ENCODE measurements at regions not wholly inside any gene's neighbourhood (a gene's known extent, or its start where the extent isn't known, plus 50 kb on each side); places are given as distances from the start of the nearest gene placed in this dataset.
A peak's percentile ranks its signal among the peaks of the same experiment; 100 is the strongest.

DNA sequence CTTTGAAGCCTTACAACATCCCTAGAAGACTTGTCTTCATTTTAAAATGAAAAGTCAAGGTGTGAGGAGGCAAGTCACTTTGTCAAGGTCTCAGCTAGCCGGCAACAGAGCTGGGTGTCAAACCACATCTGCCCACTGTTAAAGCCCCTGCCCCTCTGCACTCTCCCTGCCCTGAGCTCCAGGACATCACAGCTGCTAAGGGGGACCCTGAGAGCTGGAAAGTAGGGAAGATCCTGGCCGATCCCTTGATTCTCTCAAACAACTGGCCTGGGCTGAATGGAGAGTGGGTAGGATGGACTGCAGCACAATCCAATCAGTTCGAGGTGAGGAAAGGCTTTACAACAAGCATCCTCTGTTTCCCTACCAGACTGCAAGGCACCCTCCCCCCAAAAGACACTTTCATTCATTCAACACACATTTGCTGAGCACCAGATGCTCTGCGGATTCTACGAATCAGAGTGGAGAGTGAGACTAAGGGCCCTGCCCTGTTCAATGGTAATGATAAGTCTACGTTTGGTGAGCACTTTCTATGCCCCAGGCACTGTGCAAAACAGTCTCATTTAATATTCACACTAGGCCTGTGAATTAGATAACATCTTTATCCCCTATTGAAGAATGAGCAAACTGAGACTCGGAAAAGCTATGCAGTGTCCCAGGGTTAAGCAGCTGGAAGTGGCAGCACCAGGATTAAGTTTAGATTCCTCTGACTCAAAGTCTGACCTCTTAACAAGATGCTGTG is 148.1 kb downstream of the HERPUD2 start:
- no peak overlapping the region for H3K27ac ChIP-seq (ENCODE audit: poor library complexity, severe bottlenecking)
- TF ChIP-seq, protein P1, sequence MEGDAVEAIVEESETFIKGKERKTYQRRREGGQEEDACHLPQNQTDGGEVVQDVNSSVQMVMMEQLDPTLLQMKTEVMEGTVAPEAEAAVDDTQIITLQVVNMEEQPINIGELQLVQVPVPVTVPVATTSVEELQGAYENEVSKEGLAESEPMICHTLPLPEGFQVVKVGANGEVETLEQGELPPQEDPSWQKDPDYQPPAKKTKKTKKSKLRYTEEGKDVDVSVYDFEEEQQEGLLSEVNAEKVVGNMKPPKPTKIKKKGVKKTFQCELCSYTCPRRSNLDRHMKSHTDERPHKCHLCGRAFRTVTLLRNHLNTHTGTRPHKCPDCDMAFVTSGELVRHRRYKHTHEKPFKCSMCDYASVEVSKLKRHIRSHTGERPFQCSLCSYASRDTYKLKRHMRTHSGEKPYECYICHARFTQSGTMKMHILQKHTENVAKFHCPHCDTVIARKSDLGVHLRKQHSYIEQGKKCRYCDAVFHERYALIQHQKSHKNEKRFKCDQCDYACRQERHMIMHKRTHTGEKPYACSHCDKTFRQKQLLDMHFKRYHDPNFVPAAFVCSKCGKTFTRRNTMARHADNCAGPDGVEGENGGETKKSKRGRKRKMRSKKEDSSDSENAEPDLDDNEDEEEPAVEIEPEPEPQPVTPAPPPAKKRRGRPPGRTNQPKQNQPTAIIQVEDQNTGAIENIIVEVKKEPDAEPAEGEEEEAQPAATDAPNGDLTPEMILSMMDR (IDR thresholded peaks at IDR 0.05; ENCODE audit: poor library complexity, severe bottlenecking): no peak
- H3K36me3 ChIP-seq (ENCODE audit: low read depth): no peaks in the 10 kb centered on the region
- DNase-seq (ENCODE audit: low spot score) (no peak), ATAC-seq (ENCODE audit: low read depth) (no peak)
- no peak overlapping the region for H3K4me3 ChIP-seq (ENCODE audit: severe bottlenecking)
- no peaks in the 10 kb centered on the region for H3K4me1 ChIP-seq (ENCODE audit: insufficient read depth, poor library complexity, severe bottlenecking)
- H3K9me3 ChIP-seq (ENCODE audit: severe bottlenecking): no peaks in the 10 kb centered on the region
- H3K27me3 ChIP-seq (ENCODE audit: insufficient read depth, poor library complexity, severe bottlenecking): peaks cover 13% of the 10 kb centered on the region

DNA sequence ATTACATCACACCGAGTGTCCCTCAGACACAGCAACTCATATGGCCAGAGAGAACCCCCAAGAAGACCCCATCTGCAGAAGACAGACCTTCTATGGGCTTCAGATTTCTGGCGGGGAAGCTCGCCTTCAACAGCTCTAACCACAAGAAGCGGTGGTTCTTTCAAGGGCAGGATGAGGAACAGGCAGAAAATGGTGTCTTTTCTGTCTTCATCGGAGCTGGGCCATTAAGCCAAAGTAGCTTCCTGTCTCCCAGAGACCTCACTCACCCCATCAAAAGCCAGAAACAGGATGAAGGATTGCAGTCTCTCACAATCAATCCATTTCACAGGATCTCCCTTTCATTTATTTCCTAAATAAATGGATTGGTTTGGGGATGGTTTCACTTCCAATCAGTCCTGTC is 149.1 kb downstream of the HERPUD2 start:
- Histone ChIP-seq H3K27ac (ENCODE audit: poor library complexity, severe bottlenecking) (no peak overlapping the region), H3K36me3 (ENCODE audit: low read depth) (no peaks in the 10 kb centered on the region), H3K4me3 (ENCODE audit: severe bottlenecking) (no peak overlapping the region), H3K27me3 (ENCODE audit: insufficient read depth, poor library complexity, severe bottlenecking) (peaks cover 13% of the 10 kb centered on the region), H3K4me1 (ENCODE audit: insufficient read depth, poor library complexity, severe bottlenecking) (no peaks in the 10 kb centered on the region), H3K9me3 (ENCODE audit: severe bottlenecking) (no peaks in the 10 kb centered on the region)
- no peak for ATAC-seq (ENCODE audit: low read depth)
- TF ChIP-seq, protein P1 (IDR thresholded peaks at IDR 0.05; ENCODE audit: poor library complexity, severe bottlenecking): no peak
- DNase-seq (ENCODE audit: low spot score): no peak

DNA sequence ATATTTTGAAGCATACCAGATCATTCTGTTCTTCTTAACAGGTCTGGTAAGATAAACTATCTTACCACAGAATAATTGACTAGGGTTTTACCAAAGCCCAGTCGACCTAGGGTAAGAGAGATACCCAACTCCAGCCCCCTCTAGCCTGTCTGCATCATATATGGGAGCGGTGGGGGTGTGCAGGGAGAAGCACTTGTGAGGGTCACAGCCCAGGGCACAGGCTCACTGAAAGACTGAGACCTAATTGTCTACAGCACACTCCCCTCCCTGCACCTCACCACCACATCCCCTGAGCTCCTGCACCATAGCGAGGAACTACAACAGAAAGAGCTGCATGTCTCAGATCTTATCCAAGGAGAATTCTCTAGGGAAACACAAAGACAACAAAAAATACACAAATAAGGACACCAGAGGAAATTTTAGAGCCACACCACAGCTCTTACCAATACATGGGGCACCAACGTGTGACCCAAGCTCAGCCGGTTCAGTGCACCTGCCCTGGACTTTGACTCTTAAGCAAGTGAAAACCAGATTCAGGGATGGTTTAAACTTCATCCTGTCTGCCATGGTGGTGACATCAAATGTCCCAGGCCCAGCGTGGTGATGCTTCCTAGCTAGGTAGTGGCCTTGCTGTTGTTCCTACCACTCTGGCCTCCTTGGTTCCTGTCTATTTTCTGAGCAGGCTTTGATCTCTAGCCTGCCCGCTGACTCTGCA is 150.8 kb downstream of the HERPUD2 start:
- Histone ChIP-seq H3K27ac (ENCODE audit: poor library complexity, severe bottlenecking) (no peak overlapping the region), H3K4me1 (ENCODE audit: insufficient read depth, poor library complexity, severe bottlenecking) (no peaks in the 10 kb centered on the region), H3K4me3 (ENCODE audit: severe bottlenecking) (no peak overlapping the region), H3K9me3 (ENCODE audit: severe bottlenecking) (no peaks in the 10 kb centered on the region), H3K27me3 (ENCODE audit: insufficient read depth, poor library complexity, severe bottlenecking) (peaks cover 13% of the 10 kb centered on the region), H3K36me3 (ENCODE audit: low read depth) (no peaks in the 10 kb centered on the region)
- no peak for ATAC-seq (ENCODE audit: low read depth)
- DNase-seq (ENCODE audit: low spot score): no peak
- TF ChIP-seq, protein P1 (IDR thresholded peaks at IDR 0.05; ENCODE audit: poor library complexity, severe bottlenecking): no peak

DNA sequence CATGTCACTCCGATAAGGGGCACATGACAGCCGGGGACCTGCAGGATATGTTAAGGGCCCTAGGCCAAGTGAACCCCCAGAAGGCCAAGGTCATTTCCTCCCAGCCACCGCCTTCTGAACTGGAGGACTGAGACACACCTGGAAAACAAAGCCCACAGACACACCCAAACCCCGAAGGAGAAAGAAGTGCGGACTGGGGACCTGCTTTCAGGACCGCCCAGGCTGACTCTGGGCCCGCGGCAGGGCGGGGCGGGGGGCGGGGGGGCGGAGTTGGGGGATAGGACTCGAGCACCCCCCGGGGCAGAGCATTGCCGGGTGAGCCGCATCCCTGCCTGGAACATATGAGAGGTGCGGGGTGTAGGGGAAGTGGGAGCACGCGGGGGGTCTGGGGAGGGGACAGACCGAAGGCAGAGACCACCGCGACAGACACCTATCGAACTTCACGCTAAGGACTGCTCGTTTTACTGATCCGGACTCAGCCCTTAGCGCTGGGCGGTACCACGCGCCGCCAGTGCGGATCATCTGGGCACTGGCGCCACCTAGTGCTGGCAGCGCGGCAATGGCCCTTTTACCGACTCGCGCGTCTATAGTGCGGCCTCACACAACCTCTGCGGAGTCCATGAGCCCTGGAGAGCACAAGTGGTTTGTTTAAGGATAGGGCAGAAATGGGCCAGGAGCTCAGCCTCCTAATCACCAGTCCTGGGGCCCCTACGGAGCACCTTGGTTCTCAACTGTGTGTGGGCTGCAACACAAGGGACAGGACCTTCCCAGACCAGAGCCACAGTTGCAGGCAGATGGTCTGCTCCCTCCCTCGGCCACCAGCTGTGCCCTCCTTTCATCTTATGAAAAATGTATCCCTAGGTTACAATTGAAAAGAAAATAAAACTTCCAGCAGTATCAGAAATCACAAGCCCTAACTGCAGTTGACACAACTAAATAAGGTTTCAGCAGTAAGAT is 157.6 kb downstream of the HERPUD2 start:
- Histone ChIP-seq H3K36me3 (ENCODE audit: low read depth) (no peaks in the 10 kb centered on the region), H3K4me3 (ENCODE audit: severe bottlenecking) (peak overlapping the region; percentile 16), H3K4me1 (ENCODE audit: insufficient read depth, poor library complexity, severe bottlenecking) (no peaks in the 10 kb centered on the region), H3K27me3 (ENCODE audit: insufficient read depth, poor library complexity, severe bottlenecking) (no peaks in the 10 kb centered on the region), H3K27ac (ENCODE audit: poor library complexity, severe bottlenecking) (no peak overlapping the region), H3K9me3 (ENCODE audit: severe bottlenecking) (no peaks in the 10 kb centered on the region)
- TF ChIP-seq, protein P1 (IDR thresholded peaks at IDR 0.05; ENCODE audit: poor library complexity, severe bottlenecking): peak; percentile 88
- ATAC-seq (ENCODE audit: low read depth) (peak; percentile 95), DNase-seq (ENCODE audit: low spot score) (no peak)
